GM19395 (cell line): ENCODE measurements at regions not wholly inside any gene's neighbourhood (a gene's known extent, or its start where the extent isn't known, plus 50 kb on each side); places are given as distances from the start of the nearest gene placed in this dataset.

Source experiments
- ATAC-seq: cut with Tn5 transposase; IDR thresholded peaks from one replicate; pipeline ENCODE4 v1.9.1; 2021; ENCODE audit warnings: mild to moderate bottlenecking, moderate library complexity; ENCODE audit not compliant: unreplicated experiment

DNA sequence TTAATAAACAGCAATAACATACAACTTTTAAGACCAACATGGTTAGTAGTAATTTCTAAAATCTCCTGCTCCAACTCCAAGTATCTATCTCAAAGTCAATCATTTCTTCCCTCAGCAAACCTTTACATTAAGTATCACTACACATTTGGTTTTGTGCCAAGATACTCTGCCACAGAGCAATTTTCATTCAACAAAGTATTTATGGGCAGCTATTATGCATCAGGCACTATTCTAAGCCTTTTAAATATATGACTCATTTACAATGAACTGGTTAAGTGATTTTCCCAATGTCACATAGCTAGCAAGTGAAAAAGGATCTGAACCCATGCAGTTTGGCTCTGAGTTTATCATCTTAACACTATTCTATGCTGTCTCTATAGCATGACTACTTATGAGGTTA lies 264.3 kb downstream of the NOL4 start:
- no peak for ATAC-seq

DNA sequence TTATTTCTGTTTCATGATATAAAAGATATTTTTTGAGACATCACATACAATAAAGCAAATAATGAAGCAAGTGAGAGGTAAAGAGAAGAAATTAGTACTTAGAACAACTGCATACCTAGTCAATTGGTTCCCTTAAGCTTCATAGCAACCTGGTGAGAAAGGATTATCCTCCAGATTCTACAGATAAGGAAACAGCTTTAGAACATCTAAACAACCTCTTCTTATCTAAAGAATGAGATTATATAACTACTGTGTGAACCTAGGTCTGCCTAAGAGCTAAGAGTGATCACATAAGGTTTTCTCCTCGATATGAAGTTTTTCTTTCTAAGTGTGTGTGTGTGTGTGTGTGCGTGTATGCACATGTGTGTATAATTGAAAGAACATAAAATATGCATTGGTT lies 265.1 kb downstream of the NOL4 start:
- no peak for ATAC-seq

DNA sequence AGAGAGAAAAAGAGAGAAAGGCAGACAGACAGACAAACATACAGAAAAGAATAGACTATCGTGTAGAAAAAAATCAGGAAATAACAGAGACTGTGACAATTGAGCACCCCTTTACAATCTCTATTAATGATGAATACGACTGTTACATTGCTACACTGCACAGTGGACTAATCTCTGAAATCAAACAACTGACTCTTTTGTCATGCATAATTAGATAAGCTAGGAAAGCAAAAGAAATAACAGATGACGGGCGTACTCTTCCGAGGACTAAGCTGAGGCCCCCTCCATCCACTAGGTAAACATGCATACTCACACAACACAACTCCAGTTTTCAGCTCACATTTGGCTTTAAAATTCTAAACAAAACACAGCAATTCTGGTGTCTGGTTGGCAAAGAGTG lies 267.0 kb downstream of the NOL4 start:
- ATAC-seq: no peak

DNA sequence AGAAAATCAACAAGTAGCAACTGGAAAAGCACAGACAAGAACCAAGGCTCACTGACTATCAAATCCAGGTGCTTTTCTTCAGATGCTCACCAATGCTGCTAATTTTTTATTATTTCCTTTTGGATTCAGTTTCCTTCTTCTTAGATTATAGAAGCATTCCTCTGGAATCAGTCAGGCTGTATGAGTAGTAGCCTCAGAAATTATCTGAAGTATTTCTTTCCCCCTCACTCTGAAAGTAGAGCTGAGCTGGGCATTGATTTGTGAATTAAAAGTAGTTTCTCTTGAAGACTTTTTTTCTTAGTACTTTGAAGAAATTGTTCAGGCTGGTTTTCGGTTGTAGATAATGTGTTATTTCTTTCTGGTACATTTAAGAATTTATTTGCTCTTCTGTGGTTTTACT lies 273.7 kb downstream of the NOL4 start:
- ATAC-seq: no peak

GRCh38 chr18:33946336-33946735 lies 278.4 kb downstream of the NOL4 start:
- no peak for ATAC-seq

- no peak for ATAC-seq
Measured at GRCh38 chr18:33944493-33944892, 280.2 kb downstream of the NOL4 start.

- ATAC-seq: no peak
Measured at GRCh38 chr18:33937270-33937816, 287.4 kb downstream of the NOL4 start.

DNA sequence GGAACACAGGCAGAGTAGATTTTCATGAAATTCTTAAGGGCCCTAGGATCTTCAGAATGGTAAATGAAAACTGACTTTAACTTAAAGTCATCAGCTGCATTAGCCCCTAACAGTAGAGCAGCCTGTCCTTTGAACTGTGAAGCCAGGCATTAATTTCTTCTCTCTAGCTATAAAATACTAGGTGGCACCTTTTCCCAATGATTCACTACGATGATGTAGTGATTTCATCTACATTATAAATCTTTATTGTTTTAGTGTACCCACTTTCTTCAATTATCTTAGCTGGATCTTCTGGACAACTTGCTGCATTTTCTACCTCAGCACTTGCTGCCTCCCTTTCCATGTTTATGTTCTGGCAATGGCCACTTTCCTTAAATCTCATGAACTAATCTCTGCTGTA lies 290.5 kb downstream of the NOL4 start:
- ATAC-seq: no peak

DNA sequence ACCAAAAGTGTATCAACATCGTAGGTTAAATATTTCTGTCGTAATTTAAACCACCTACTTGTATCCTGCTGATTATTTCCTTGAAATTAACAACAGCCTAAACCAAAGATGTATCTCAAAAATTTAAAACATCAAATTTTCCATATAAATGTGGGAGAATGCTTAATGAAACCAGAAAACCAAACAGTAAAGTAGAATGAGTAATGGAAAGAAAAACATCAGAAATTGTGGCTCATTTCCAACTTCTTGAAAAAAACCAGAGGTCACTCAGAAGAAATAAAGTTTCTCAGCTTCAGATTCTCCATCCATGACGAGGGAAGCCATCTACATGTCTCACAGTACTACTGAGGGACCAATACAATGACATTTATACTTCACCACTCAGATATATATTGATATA lies 296.5 kb downstream of the NOL4 start:
- no peak for ATAC-seq

GRCh38 chr18:33924576-33924975 lies 300.1 kb downstream of the NOL4 start:
- no peak for ATAC-seq

DNA sequence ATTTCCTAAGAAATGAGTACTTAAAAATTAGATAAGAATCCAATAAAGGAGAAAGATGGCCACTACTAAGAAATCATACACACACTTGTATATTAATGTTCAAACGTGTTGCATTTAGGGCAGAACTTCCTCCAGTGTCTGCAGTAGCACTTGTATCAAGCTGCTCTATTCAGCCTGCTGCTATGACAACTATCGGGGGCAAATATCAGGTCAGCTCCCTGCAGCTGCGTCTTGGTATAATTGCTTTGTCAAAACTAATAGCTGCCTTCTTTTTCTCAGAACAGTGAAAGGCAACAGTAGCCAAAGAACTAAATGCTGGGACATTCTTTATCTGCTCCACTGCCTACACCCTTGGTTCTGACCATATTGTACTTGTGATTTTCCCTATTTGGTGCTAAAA lies 300.7 kb downstream of the NOL4 start:
- no peak for ATAC-seq

DNA sequence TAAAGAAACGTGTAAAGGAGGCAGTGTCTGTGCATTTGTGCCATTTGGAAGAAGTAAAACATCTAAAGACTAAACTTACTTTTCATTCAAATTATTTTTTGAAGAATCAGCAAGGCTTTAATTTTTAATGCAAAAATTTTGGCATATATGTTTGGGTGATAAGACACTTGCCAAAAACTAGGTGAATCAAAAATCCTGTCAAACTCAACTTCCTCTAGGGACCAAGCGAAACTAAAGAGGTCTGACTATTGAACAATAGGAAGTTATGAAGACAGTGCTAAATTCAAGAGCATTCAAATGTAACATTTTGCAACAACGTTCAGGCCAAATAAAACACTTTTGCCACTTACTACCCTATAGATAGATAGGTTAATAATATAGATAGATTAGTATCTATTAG lies 306.1 kb downstream of the NOL4 start:
- ATAC-seq: no peak

DNA sequence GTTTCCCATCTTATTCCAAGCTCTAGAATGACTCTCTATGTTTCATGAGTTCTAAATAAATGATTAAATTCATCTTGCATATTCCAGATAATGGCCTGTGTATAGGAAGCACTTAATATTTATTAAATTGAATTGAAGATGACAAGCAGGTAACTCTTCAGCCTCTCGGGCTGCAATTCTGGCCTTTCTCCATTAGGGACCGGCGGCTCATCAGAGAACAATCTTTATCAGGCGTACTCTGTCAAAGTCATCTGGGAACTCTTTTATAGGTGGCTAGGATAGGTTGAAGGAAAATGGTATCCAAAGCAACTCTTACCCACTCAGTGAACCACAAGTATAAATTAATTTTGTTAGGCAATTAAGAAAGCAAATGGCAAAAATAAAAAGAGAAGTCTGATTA lies 308.5 kb downstream of the NOL4 start:
- no peak for ATAC-seq

DNA sequence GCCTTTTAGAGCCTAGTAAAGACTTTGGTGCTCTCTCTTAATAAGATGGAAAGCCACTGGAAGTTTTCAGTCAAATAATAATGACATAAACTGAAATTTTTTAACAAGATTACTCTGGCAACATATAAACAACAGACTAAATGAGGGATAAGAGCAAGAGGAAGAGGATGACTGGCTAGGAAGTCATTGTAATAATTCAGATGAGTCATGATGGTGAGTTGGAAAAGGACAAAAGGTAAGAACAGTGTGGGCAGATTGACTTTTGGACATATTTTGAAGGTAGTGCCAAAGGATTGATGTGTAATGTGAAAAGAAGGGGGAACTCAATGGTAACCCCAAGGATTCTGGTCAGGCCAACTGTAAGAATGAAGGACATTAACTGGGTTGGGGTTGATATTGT lies 310.3 kb downstream of the NOL4 start:
- ATAC-seq: no peak

GRCh38 chr18:33906046-33906445 lies 318.7 kb downstream of the NOL4 start:
- ATAC-seq: no peak

DNA sequence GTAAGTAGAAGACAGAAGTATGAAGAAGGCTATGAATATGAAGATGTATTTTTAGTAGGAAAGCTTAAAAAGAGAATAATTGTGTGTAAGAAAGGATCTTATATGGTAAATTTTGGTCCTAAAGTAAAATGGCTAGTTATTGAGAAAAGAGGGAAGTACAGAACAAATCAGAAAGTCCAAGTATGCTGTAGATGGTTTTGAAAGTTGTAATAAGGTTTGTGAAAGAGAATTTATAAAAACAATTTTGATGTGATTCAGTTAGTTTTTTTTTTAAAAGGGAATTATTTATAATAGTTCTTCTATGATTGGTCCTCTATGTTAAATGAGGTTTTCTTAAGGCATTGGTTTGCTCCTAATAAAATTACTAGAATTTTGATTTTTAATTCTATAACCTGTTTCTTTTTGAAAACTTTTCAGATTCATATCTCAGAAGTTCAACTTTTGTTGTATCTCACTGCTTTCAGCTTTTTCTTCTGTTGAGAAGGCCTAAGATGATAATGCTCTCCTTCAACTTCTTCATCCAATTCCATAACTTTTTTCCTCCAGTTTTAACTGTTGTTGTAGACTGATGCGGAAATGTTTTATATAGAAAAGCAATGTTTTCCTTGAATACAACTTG lies 322.7 kb downstream of the NOL4 start:
- ATAC-seq: no peak

GRCh38 chr18:33900638-33901037 lies 322.6 kb downstream of the ASXL3 start:
- ATAC-seq: no peak

GRCh38 chr18:33898427-33898826 lies 320.4 kb downstream of the ASXL3 start:
- no peak for ATAC-seq

DNA sequence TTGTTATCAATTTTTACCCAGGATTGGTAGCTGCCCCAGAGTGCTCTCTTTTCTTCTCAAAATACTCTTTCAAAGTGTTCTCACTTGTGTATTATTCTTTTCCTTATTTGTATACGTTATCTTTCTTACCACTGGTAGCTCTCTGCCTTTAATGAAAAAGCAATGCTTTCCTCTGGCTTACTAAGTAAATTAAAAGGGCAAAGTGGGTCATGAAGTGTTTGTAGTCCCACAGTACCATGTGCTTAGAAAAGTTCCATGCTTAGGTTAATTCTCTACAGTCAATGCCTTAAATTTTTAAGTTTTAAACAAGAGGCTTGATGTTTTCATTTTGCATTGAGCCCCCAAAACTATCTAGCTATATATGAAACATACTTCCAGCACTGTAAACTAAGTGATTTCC lies 300.2 kb downstream of the ASXL3 start:
- no peak for ATAC-seq

DNA sequence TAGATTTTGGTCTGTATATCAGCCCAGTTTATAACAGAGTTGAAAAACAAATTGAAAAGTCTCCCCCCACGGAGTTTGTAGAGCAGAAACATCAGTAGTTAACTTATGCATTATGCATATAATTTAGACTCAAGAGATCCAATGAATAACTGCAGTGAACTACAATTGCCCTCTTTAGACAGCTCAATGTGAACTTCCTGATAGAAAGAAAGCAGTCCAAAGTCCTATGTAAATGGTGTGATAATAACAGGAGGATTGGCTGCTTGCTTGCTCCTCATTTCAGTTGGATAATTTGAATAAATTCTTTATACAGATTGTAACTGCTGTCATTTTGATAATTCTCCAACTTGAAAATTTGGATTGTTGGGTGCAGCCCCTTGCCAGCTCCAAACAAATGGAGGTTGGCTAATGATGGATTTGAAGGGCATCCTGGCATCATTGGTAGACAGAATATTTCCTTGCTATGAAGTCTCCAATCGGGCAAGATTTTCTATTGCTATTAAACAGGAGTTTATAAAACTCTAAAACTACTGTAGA lies 297.1 kb downstream of the ASXL3 start:
- no peak for ATAC-seq

DNA sequence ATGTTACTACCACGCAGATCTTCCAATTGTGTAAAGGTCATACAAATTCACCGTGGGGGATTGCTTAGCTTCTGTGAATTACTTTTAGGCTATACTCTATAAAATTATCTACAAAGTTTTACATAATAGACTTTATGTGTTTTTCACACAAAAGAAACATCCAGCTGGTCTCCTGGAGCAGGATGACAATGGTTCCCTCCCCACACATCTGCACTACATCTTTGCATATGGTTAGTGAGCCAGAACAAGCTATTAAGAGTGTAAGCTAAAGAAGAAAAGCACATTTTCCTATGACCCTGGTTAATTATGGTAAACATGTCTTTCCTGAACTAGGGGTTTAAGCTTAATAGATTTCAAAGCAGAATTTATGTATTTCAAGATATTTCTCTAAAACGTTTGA lies 295.1 kb downstream of the ASXL3 start:
- no peak for ATAC-seq

DNA sequence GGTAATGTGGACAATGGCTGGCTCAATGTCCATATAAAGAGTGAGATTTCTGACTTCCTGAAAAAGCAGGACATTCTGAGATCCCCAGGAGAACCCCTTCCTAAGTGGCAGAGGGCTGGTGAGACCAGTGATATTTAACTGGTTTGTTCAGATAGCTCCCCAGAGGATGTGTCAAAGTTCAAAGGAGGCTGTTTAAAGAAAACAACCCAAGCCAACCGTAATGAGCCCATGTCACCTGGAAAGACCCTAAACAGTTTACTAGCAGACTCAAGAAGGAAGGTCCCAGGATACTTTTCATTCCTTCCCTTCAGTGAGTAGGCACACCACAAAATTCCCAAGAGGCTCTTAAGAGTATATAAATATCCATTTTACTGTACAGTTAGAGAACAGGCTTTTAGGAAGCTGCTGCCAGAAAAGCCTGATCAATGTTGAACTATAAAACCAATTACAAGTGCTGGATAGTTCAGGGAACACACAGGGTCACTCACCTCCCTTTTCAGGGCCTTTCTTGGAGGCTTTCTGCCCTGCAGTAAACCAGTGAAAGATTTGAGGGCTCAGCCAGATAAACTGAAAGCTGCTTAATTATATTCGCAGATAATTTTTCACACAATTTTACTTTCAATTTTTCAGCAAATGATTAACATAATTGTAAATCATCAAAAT lies 293.5 kb downstream of the ASXL3 start:
- no peak for ATAC-seq

GRCh38 chr18:33870059-33870458 lies 292.0 kb downstream of the ASXL3 start:
- no peak for ATAC-seq
